ENCODE measurements at regions not wholly inside any gene's neighbourhood (a gene's known extent, or its start where the extent isn't known, plus 50 kb on each side); places are given as distances from the start of the nearest gene placed in this dataset.

DNA sequence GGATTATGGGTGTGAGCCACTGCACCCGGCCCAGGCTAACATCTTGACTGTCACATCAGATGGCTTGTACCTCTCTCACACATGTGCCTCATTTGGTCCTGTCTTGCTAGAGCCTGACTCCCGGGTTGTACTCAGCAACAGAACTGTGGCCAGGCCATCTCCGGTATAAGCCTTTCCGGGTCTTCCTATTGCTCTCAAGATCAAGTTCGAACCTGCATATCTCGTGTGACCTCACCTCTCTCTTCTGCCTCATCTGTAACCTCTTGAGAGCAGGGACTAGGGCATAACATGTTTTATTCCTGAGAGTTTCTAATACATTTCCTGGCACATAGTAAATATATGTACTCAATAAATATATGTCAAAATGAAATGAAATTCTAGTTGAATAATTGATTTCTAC, 114.0 kb downstream of the ACAA2 start:
- Histone ChIP-seq H3K4me1 (no peaks in the 10 kb centered on the region), H3K36me3 (peaks cover 0 to 5% (median 0%) of the 10 kb centered on the region in 4 donors), H3K4me3 (no peak overlapping the region), H3K27ac (no peak overlapping the region), H3K9me3 (no peaks in the 10 kb centered on the region), H3K27me3 (no peaks in the 10 kb centered on the region)
- ATAC-seq (no peak), DNase-seq (no peak)
- intact Hi-C loops (cut with DNase I): no loop called here
- 78% methylated on average over 4 of the region's 6 CpGs for WGBS (ENCODE audit: insufficient coverage, low coverage, low lambda C conversion rate, missing lambda C conversion rate)
- TF ChIP-seq, protein P1, sequence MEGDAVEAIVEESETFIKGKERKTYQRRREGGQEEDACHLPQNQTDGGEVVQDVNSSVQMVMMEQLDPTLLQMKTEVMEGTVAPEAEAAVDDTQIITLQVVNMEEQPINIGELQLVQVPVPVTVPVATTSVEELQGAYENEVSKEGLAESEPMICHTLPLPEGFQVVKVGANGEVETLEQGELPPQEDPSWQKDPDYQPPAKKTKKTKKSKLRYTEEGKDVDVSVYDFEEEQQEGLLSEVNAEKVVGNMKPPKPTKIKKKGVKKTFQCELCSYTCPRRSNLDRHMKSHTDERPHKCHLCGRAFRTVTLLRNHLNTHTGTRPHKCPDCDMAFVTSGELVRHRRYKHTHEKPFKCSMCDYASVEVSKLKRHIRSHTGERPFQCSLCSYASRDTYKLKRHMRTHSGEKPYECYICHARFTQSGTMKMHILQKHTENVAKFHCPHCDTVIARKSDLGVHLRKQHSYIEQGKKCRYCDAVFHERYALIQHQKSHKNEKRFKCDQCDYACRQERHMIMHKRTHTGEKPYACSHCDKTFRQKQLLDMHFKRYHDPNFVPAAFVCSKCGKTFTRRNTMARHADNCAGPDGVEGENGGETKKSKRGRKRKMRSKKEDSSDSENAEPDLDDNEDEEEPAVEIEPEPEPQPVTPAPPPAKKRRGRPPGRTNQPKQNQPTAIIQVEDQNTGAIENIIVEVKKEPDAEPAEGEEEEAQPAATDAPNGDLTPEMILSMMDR (IDR thresholded peaks at IDR 0.05): no peak

DNA sequence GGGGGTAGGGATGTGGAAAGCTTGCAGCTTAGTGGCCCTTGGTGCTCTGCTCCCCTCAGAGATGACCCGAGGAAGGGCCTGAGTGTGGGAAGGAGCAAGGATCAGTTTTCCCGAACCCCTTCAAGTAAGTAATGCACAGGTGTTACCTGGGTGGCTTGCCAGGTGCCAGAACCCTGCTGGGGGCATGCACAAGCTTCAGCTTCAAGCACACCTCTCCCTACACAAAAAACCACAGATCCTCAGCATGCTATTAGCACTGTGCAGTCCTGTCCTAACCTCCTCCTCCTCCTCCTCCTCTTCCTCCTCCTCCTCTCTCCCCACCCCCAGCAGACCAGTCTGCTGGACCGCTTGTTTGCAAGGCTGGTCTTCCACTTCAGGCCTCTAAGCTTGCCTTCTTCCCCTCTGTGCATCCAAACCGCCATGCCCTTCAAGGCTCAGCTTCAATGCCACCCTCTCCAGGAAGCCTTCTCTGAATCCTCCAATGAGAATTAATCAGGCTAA, 114.8 kb downstream of the ACAA2 start:
- intact Hi-C loops (cut with DNase I): no loop called here
- no peaks in the 10 kb centered on the region for H3K27me3 ChIP-seq
- H3K27ac ChIP-seq: no peak overlapping the region
- H3K9me3 ChIP-seq: no peaks in the 10 kb centered on the region
- no peaks in the 10 kb centered on the region for H3K4me1 ChIP-seq
- DNase-seq: no peak
- ATAC-seq: no peak
- WGBS (ENCODE audit: insufficient coverage, low coverage, low lambda C conversion rate, missing lambda C conversion rate): 76% methylated on average over 3 of the region's 4 CpGs
- peaks cover 0 to 5% (median 0%) of the 10 kb centered on the region in 4 donors for H3K36me3 ChIP-seq
- TF ChIP-seq, protein P1 (IDR thresholded peaks at IDR 0.05): no peak
- TF ChIP-seq POLR2A (IDR thresholded peaks at IDR 0.05): no peak
- no peak overlapping the region for H3K4me3 ChIP-seq

- Histone ChIP-seq H3K27ac (no peak overlapping the region), H3K36me3 (peaks cover 0 to 5% (median 0%) of the 10 kb centered on the region in 4 donors), H3K4me3 (no peak overlapping the region), H3K27me3 (no peaks in the 10 kb centered on the region), H3K9me3 (no peaks in the 10 kb centered on the region), H3K4me1 (no peaks in the 10 kb centered on the region)
- WGBS (ENCODE audit: insufficient coverage, low coverage, low lambda C conversion rate, missing lambda C conversion rate): 60% methylated on average over 1 of the region's 7 CpGs
- intact Hi-C loops (cut with DNase I): no loop called here
- ATAC-seq (peak; percentile 63 to 83 (median 75)), DNase-seq (no peak)
- TF ChIP-seq, protein P1 (IDR thresholded peaks at IDR 0.05): peak in 3 of 4 donors; percentile 10 to 34 (median 26)
- no peak for TF ChIP-seq POLR2A (IDR thresholded peaks at IDR 0.05)
Measured at GRCh38 chr18:49697757-49698524, 115.4 kb downstream of the ACAA2 start.

GRCh38 chr18:49697049-49697448, 116.3 kb downstream of the ACAA2 start:
- TF ChIP-seq, protein P1 (IDR thresholded peaks at IDR 0.05): no peak
- no peak for TF ChIP-seq POLR2A (IDR thresholded peaks at IDR 0.05)
- Histone ChIP-seq H3K36me3 (peaks cover 0 to 5% (median 0%) of the 10 kb centered on the region in 4 donors), H3K27me3 (no peaks in the 10 kb centered on the region), H3K9me3 (no peaks in the 10 kb centered on the region), H3K4me1 (no peaks in the 10 kb centered on the region), H3K4me3 (no peak overlapping the region), H3K27ac (no peak overlapping the region)
- no peak for ATAC-seq
- no peak for DNase-seq
- intact Hi-C loops (cut with DNase I): no loop called here
- WGBS (ENCODE audit: insufficient coverage, low coverage, low lambda C conversion rate, missing lambda C conversion rate): 87% methylated on average over 4 of the region's 4 CpGs
